D721Med (cell line): ENCODE measurements at regions not wholly inside any gene's neighbourhood (a gene's known extent, or its start where the extent isn't known, plus 50 kb on each side); places are given as distances from the start of the nearest gene placed in this dataset.

Experiments used
- DNase-seq: peaks from one replicate; pipeline ENCODE4 v3.0.0; 2011; ENCODE audit warnings: low spot score; ENCODE audit not compliant: insufficient read length
- FAIRE-seq: peaks from 2 replicates; lab custom pipeline; 2011; peaks lifted over from hg19 to GRCh38; lab: Jason Lieb, UNC
- TF ChIP-seq, protein P1 (sequence below): IDR thresholded peaks from 2 replicates; pipeline ENCODE4 v1.5.1; 2012; ENCODE audit warnings: mild to moderate bottlenecking, control low read depth; ENCODE audit not compliant: insufficient read depth; ENCODE audit errors: missing control alignments

DNA sequence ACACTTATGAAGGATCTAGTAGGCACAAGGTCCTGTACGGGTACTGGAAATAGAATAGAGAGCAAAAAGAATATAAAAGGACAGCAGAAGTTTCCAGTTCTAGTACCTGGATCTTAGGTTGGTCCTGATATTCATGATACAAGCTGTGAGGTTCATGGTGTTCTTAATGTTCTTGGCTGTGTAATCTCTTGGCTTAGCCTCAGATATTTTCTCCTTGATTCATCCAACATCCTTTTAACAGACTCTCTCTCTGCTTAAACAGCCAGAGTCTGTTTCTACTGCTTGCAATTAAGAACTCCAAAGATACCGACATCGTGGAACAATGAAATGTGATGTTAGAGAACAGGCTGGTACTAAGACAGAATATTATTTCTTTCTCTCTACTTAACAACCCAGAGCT, 49.9 kb downstream of the CNTN3 start:
- FAIRE-seq (no peak), DNase-seq (no peak)
- TF ChIP-seq, protein P1, sequence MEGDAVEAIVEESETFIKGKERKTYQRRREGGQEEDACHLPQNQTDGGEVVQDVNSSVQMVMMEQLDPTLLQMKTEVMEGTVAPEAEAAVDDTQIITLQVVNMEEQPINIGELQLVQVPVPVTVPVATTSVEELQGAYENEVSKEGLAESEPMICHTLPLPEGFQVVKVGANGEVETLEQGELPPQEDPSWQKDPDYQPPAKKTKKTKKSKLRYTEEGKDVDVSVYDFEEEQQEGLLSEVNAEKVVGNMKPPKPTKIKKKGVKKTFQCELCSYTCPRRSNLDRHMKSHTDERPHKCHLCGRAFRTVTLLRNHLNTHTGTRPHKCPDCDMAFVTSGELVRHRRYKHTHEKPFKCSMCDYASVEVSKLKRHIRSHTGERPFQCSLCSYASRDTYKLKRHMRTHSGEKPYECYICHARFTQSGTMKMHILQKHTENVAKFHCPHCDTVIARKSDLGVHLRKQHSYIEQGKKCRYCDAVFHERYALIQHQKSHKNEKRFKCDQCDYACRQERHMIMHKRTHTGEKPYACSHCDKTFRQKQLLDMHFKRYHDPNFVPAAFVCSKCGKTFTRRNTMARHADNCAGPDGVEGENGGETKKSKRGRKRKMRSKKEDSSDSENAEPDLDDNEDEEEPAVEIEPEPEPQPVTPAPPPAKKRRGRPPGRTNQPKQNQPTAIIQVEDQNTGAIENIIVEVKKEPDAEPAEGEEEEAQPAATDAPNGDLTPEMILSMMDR: no peak

DNA sequence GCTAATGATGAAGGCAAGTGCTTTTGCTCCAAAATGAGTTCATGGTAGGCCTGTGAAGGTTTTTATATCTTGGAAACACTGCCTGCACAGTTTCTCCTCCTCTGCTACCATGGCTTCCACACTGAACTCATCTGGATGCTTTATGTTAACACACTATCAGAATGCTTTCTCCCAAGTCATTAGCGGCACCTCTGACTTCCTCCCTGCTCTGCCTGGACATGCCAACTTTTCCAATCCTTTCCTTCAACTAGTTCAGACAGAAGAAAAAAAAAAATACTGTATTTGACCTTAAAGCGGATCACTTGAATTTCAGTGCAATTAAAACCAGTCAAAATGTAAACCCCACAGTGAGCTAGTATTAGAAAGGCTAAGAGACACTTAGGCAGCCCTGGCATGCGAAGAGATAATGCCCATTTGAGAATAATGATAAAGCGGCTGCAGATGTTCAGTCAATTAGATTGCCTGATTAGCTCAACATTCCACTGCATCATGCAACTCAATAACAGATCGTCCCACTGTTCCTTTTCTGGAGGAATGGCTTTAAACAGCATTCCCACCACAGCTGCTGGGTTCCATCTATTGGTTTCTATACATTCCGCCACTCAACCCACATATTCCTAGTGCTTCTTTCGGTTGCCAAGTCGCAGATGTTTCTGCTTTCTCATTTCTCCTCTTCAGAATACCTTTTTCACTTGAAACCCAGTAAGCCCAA, 51.7 kb downstream of the CNTN3 start:
- DNase-seq (no peak), FAIRE-seq (no peak)
- TF ChIP-seq, protein P1: no peak

DNA sequence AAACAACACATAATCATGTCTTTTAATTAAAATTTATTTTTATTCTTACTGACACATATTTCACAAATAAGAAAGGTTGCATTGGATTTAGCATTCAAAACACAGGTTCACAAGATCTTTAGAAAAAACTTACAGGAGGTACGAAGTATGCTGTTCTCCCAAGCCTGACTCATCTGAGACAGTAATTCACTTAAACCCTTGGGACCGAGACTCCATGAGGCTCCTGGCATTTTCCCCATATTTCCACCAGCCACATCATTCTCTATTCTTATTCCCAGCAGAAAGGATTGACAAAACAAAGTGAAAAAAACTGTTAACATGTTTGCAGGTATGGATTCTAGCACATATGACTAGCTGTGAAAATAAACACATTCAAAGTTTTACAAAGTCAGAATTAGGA, 52.6 kb downstream of the CNTN3 start:
- TF ChIP-seq, protein P1: no peak
- no peak for DNase-seq
- FAIRE-seq: no peak

DNA sequence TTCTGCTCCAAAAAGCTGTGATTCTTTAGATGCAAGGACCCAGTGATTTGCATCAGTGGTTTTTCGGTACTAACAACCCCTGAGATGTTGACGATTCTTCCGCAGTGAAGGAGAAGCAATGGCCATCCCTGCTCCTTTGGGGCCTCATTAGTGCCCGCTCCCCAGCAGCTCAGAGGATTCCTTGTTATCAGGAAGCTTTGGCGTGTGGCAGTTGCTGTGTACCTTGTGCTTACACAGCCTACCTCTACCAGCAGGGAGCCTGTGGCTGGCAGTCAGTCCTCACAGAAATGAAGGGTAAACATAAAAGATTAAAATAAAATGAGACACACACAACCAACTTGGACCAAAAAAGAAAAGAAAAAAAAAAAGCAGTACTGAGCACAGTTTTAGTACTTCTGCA, 55.2 kb downstream of the CNTN3 start:
- TF ChIP-seq, protein P1: no peak
- DNase-seq (no peak), FAIRE-seq (no peak)

DNA sequence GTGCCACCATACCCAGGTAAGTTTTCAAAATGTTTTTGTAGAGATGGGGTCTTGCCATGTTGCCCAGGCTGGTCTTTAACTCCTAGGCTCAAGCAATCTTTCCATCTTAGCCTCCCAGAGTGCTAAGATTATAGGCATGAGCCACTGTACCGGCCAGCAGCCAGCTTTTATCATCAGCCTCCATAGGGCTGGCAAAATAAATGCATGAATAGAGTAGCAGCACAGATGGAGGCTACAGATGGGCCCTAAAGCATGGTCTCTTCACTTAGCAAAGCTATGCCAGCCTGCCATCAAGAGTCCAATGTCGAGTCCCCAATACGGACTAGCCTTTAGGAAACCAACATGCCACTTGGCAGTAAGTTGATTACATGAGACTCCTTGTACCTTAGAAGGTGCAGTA, 63.8 kb downstream of the CNTN3 start:
- TF ChIP-seq, protein P1: no peak
- DNase-seq (no peak), FAIRE-seq (no peak)

DNA sequence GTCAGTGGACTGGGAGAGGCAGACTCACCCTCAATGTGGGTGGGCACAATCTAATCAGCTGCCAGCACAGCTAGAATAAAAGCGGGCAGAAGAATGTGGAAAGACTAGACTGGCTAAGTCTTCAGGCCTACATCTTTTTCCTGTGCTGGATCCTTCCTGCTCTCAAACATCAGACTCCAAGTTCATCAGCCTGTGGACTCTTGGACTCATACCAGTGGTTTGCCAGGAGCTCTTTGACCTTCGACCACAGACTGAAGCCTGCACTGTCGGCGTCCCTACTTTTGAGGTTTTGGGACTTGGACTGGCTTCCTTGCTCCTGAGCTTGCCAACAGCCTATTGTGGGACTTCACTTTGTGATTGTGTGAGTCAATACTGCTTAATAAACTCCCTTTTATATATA, 68.0 kb downstream of the CNTN3 start:
- FAIRE-seq (no peak), DNase-seq (no peak)
- TF ChIP-seq, protein P1: no peak

DNA sequence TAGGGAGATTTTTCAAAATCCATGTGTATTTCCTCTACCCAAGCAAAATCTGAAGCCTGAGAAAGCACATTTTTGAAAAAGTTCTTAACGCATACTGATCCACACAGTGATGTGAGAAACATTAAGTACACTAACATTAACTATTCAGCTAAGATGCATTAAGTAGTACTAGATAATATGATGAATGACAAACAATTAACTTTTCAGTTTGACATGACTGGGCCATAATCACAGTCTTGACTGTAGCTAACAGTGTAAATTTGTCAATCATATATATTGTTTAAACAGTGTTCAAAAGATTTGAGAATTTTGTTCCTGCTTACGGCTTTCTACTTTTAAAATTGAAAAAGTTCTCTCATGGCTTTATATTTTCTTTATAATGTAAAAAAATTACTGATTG, 72.0 kb downstream of the CNTN3 start:
- FAIRE-seq (no peak), DNase-seq (no peak)
- TF ChIP-seq, protein P1: no peak
